DND-41 (cell line): ENCODE measurements at regions not wholly inside any gene's neighbourhood (a gene's known extent, or its start where the extent isn't known, plus 50 kb on each side); places are given as distances from the start of the nearest gene placed in this dataset.

Experiments used
- EZH2 ChIP-seq: IDR thresholded peaks from 3 replicates; pipeline ENCODE4 v1.6.1; 2012; ENCODE audit warnings: borderline replicate concordance, low read depth, mild to moderate bottlenecking, moderate library complexity, low read length, inconsistent platforms; ENCODE audit not compliant: severe bottlenecking
- TF ChIP-seq, protein P1 (sequence below): IDR thresholded peaks from 2 replicates; pipeline ENCODE4 v1.5.1; 2012; ENCODE audit warnings: borderline replicate concordance, low read length, moderate library complexity, mild to moderate bottlenecking; ENCODE audit not compliant: poor library complexity, severe bottlenecking; ENCODE audit errors: extremely low read depth

DNA sequence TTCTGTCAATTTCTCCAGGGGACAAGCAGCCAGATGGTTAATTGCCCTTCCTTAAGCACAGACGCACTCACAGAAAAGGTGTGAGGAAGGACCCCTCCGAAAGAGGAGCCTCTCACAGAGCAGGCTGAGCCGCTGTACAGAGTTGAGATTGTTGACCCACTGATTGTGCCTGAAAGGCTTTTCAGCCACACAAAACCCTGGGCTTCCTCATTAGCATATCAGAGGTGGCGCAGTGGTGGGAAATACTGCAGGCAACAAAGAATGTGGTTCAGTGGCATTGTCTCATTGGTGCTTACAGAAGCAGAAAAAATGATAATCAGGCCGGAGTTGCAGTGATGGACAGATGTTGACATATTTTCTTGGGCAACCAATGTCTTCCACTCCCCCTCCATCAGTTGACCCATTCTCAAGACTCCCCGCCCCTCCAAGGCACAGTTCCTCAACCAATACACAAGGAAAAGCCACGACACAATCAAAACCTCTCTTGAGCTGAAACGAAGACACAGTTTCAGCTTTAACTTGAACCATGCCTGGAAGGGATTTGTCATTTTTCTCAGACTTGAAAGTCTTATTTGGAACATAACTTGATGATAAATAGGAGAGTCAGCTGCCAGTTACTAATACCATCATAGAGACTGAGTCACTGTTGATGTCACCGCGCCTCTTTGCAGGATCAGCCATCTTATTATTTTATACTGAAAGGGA, 53.1 kb downstream of the ATXN3L start:
- no peak for TF ChIP-seq EZH2
- TF ChIP-seq, protein P1, sequence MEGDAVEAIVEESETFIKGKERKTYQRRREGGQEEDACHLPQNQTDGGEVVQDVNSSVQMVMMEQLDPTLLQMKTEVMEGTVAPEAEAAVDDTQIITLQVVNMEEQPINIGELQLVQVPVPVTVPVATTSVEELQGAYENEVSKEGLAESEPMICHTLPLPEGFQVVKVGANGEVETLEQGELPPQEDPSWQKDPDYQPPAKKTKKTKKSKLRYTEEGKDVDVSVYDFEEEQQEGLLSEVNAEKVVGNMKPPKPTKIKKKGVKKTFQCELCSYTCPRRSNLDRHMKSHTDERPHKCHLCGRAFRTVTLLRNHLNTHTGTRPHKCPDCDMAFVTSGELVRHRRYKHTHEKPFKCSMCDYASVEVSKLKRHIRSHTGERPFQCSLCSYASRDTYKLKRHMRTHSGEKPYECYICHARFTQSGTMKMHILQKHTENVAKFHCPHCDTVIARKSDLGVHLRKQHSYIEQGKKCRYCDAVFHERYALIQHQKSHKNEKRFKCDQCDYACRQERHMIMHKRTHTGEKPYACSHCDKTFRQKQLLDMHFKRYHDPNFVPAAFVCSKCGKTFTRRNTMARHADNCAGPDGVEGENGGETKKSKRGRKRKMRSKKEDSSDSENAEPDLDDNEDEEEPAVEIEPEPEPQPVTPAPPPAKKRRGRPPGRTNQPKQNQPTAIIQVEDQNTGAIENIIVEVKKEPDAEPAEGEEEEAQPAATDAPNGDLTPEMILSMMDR, result no peak
